IMR-90 (cell line): ENCODE measurements at regions not wholly inside any gene's neighbourhood (a gene's known extent, or its start where the extent isn't known, plus 50 kb on each side); places are given as distances from the start of the nearest gene placed in this dataset.

Experiments
- ATAC-seq: fragments of 200-7000 bp; cut with Tn5 transposase; 2 replicates; pipeline ENCODE4 v1.9.1; 2020; ENCODE audit warnings: low read depth, mild to moderate bottlenecking, moderate library complexity
- BruUV-seq: library from RNA; stranded (reverse); fragments of 400-500 nt; replicated peaks from 2 replicates; lab custom pipeline; 2021; lab: Mats Ljungman, UMichigan
- CTCF ChIA-PET: fragments of 300-600 bp; formaldehyde crosslinking; extraction: SDS; loops from one replicate; lab custom pipeline; 2021; ENCODE audit warnings: antibody characterized with exemption; lab: Yijun Ruan, JAX
- POLR2A ChIA-PET: fragments of 300-600 bp; sonication (Branson Sonifier 250); formaldehyde crosslinking; loops from one replicate; lab custom pipeline; 2022; ENCODE audit warnings: antibody characterized with exemption; ENCODE audit not compliant: unreplicated experiment; lab: Charles Lee
- DNase-seq: peaks from one replicate; pipeline ENCODE4 v3.0.0; 2013
- H2AFZ ChIP-seq: replicated peaks from 2 replicates; pipeline ENCODE3; 2013; ENCODE audit warnings: low read length, mild to moderate bottlenecking; ENCODE audit not compliant: poor library complexity
- H2AK5ac ChIP-seq: 2 replicates; pipeline ENCODE4 v1.6.1; 2013; ENCODE audit warnings: low read depth, low read length, inconsistent platforms
- H2AK9ac ChIP-seq: replicated peaks from 2 replicates; pipeline ENCODE3; 2013; ENCODE audit warnings: mild to moderate bottlenecking, low read depth, low read length, moderate library complexity; ENCODE audit not compliant: poor library complexity
- H2BK120ac ChIP-seq: 2 replicates; pipeline ENCODE4 v1.6.1; 2013; ENCODE audit warnings: low read depth, low read length, inconsistent platforms
- H2BK15ac ChIP-seq: 3 replicates; pipeline ENCODE4 v1.6.1; 2013; ENCODE audit warnings: low read depth, low read length, inconsistent platforms
- H2BK20ac ChIP-seq: 2 replicates; pipeline ENCODE4 v1.6.1; 2013; ENCODE audit warnings: low read depth, mild to moderate bottlenecking, inconsistent platforms, low read length, moderate library complexity
- H2BK5ac ChIP-seq: 2 replicates; pipeline ENCODE4 v1.6.1; 2013; ENCODE audit warnings: mild to moderate bottlenecking, low read depth, low read length, inconsistent platforms; ENCODE audit not compliant: poor library complexity, severe bottlenecking
- H3K14ac ChIP-seq: replicated peaks from 2 replicates; pipeline ENCODE4 v1.6.1; 2013; ENCODE audit warnings: low read depth, low read length, inconsistent platforms
- H3K18ac ChIP-seq: 2 replicates; pipeline ENCODE4 v1.6.1; 2013; ENCODE audit warnings: low read depth, low read length, control low read depth
- H3K23ac ChIP-seq: 2 replicates; pipeline ENCODE4 v1.6.1; 2013; ENCODE audit warnings: low read depth, low read length, inconsistent platforms
- H3K27ac ChIP-seq: 2 replicates; pipeline ENCODE4 v1.5.1; 2013; ENCODE audit warnings: mild to moderate bottlenecking, control low read depth, low read length; ENCODE audit not compliant: insufficient read depth
- H3K27me3 ChIP-seq: 2 replicates; pipeline ENCODE4 v1.6.1; 2013; ENCODE audit warnings: low read length; ENCODE audit not compliant: control insufficient read depth, insufficient read depth
- H3K36me3 ChIP-seq: 2 replicates; pipeline ENCODE4 v1.6.1; 2013; ENCODE audit warnings: low read length, mixed read lengths; ENCODE audit not compliant: control insufficient read depth, insufficient read depth
- H3K4ac ChIP-seq: 2 replicates; pipeline ENCODE4 v1.6.1; 2013; ENCODE audit warnings: low read depth, low read length, inconsistent platforms
- H3K4me1 ChIP-seq: 2 replicates; pipeline ENCODE4 v1.6.1; 2013; ENCODE audit warnings: low read length, mixed read lengths; ENCODE audit not compliant: control insufficient read depth, insufficient read depth
- H3K4me2 ChIP-seq: 2 replicates; pipeline ENCODE4 v1.6.1; 2013; ENCODE audit warnings: low read depth, mild to moderate bottlenecking, control low read depth, low read length, moderate library complexity
- H3K4me3 ChIP-seq: 2 replicates; pipeline ENCODE4 v1.5.1; 2013; ENCODE audit warnings: low read depth, mild to moderate bottlenecking, control low read depth, low read length, moderate library complexity; ENCODE audit not compliant: insufficient read depth
- H3K56ac ChIP-seq: 2 replicates; pipeline ENCODE4 v1.6.1; 2013; ENCODE audit warnings: low read length, inconsistent platforms; ENCODE audit not compliant: insufficient read depth; ENCODE audit errors: extremely low read depth
- H3K79me1 ChIP-seq, 2 experiments: 2 replicates each; pipeline ENCODE4 v1.6.1; 2013; ENCODE audit warnings: low read length in 2 of 2, inconsistent platforms in 1 of 2, low read depth in 1 of 2
- H3K9ac ChIP-seq: 2 replicates; pipeline ENCODE4 v1.6.1; 2013; ENCODE audit warnings: low read depth, low read length, control low read depth
- H3K9me1 ChIP-seq: 2 replicates; pipeline ENCODE4 v1.6.1; 2013; ENCODE audit warnings: low read length, inconsistent platforms; ENCODE audit not compliant: insufficient read depth
- H3K9me3 ChIP-seq: 2 replicates; pipeline ENCODE4 v1.6.1; 2013; ENCODE audit warnings: low read length; ENCODE audit not compliant: control insufficient read depth, insufficient read depth
- H4K20me1 ChIP-seq: 2 replicates; pipeline ENCODE4 v1.6.1; 2013; ENCODE audit warnings: low read length, inconsistent platforms; ENCODE audit not compliant: insufficient read depth
- H4K5ac ChIP-seq: 2 replicates; pipeline ENCODE4 v1.6.1; 2013; ENCODE audit warnings: mild to moderate bottlenecking, low read depth, low read length, control low read depth
- H4K8ac ChIP-seq, 2 experiments: 2 replicates each; pipeline ENCODE4 v1.6.1; 2013; ENCODE audit warnings: low read depth in 2 of 2, low read length in 2 of 2, control low read depth in 1 of 2, inconsistent platforms in 1 of 2
- H4K91ac ChIP-seq: 2 replicates; pipeline ENCODE4 v1.6.1; 2013; ENCODE audit warnings: low read depth, low read length, inconsistent platforms; ENCODE audit not compliant: insufficient read depth
- CHD1 ChIP-seq: IDR thresholded peaks from 2 replicates; pipeline ENCODE4 v1.6.1; 2012; ENCODE audit warnings: low read depth, low read length, improper control_type of control experiment
- WGBS, 2 experiments: methylation state at CpG; one replicate each; pipeline versions ENCODE4 v1.1.5 to v1.1.7; 2013; ENCODE audit warnings: missing lambda C conversion rate in 2 of 2; ENCODE audit not compliant: insufficient read length in 1 of 2; ENCODE audit errors: extremely low coverage in 2 of 2; 5-methylcytosine and 5-hydroxymethylcytosine counted together
- dilution Hi-C: fragments of 300-500 bp; cut with HindIII; formaldehyde crosslinking; loops from one replicate; pipeline ENCODE4 v1.14.3; 2018; ENCODE audit warnings: low sequenced_read_pairs; ENCODE audit not compliant: unreplicated experiment
- in situ Hi-C: fragments of 300-500 bp; cut with MboI; formaldehyde crosslinking; loops from 3 replicates; pipeline ENCODE4 v1.14.3; 2019; ENCODE audit warnings: low sequenced_read_pairs, inconsistent platforms, mixed read lengths
- intact Hi-C: fragments of 100-400 bp; cut with micrococcal nuclease; formaldehyde crosslinking; loops from 2 replicates; pipeline ENCODE4 v1.10.0; 2022

DNA sequence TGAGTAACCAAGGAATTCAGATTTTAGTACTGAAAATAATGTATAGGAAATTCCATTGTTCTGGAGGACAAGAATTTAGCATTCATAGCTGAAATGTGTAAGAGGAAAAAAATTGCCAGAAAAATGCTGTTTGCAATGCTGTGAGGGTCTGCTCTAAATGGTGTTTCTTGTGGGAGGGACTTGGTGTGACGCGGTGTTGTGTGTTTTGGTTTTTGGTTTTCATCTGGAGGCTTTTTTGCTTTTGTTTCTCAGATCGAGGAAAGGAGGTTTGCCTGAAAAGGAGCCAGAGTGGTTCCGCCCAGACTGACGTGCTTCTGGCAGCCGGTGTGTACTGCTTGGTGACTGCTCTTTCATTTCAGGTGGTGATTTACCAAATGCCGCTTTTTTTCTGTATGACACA lies 211.8 kb upstream of the HMGA2 start:
- no peak overlapping the region for H3K9ac ChIP-seq
- no peak overlapping the region for H3K27ac ChIP-seq
- H2AFZ ChIP-seq: peak overlapping the region; percentile 53
- H2BK20ac ChIP-seq: peak overlapping the region; percentile 88
- H3K27me3 ChIP-seq: no peaks in the 10 kb centered on the region
- H3K4me1 ChIP-seq: peaks cover 22% of the 10 kb centered on the region
- peak overlapping the region; percentile 75 for H3K14ac ChIP-seq
- peak overlapping the region; percentile 90 for H2BK15ac ChIP-seq
- H3K9me1 ChIP-seq: peaks cover 10% of the 10 kb centered on the region
- H4K8ac ChIP-seq: peak overlapping the region; percentile 4 to 66; a peak in 3 of 4 replicates
- peak overlapping the region; percentile 74 for H2BK5ac ChIP-seq
- WGBS, 2 experiments: no CpG with 5 or more reads among the region's 7 CpGs
- H4K91ac ChIP-seq: peak overlapping the region; percentile 63
- H2AK5ac ChIP-seq: peak overlapping the region; percentile 82; the same call in 1 of the 2 replicates
- ATAC-seq (no peak), DNase-seq (no peak)
- ChIA-PET CTCF (interaction anchor here (1.1 kb wide), 1 partner anchor 10 kb away, joined by 4 read pairs; no protein-coding TSS in a partner anchor), POLR2A (interaction anchor here (0.5 kb wide), 1 partner anchor 18 kb away, joined by 4 read pairs; no protein-coding TSS in a partner anchor)
- H3K18ac ChIP-seq: peak overlapping the region; percentile 63; the same call in 1 of the 2 replicates
- peak overlapping the region; percentile 68 for H3K4ac ChIP-seq
- no peaks in the 10 kb centered on the region for H3K36me3 ChIP-seq
- H4K5ac ChIP-seq: peak overlapping the region; percentile 55; the same call in 1 of the 2 replicates
- no TSS peak for BruUV-seq
- no peaks in the 10 kb centered on the region for H4K20me1 ChIP-seq
- no peak for TF ChIP-seq CHD1
- peak overlapping the region; percentile 92 for H2BK120ac ChIP-seq
- H3K56ac ChIP-seq: no peak overlapping the region
- dilution Hi-C loops: no loop called here
- intact Hi-C loops: no loop called here
- peak overlapping the region; percentile 70 for H2AK9ac ChIP-seq
- in situ Hi-C loops: no loop called here
- H3K4me2 ChIP-seq: no peak overlapping the region
- no peak overlapping the region for H3K4me3 ChIP-seq
- peaks cover 10 to 35% of the 10 kb centered on the region in 2 experiments for H3K79me1 ChIP-seq
- H3K9me3 ChIP-seq: peaks cover 4% of the 10 kb centered on the region; the same call in 1 of the 2 replicates
- peak overlapping the region; percentile 74 for H3K23ac ChIP-seq
